K562 (cell line): ENCODE measurements at regions not wholly inside any gene's neighbourhood (a gene's known extent, or its start where the extent isn't known, plus 50 kb on each side); places are given as distances from the start of the nearest gene placed in this dataset.

Source experiments
- ATAC-seq: fragments of 200-7000 bp; cut with Tn5 transposase; 3 replicates; pipeline ENCODE4 v1.9.1; 2020; ENCODE audit warnings: moderate library complexity
- BruUV-seq: library from RNA; stranded (reverse); fragments of 400-500 nt; replicated peaks from 2 replicates; lab custom pipeline; 2021; lab: Mats Ljungman, UMichigan
- CTCF ChIA-PET: fragments of 300-600 bp; formaldehyde crosslinking; extraction: SDS; loops from one replicate; lab custom pipeline; 2021; ENCODE audit warnings: low intra/inter-chr PET ratio; lab: Yijun Ruan, JAX
- POLR2A ChIA-PET: fragments of 300-600, 350-650 bp; sonication (Branson Sonifier 250); formaldehyde crosslinking; extraction: SDS; loops from one replicate; lab custom pipeline; 2021; ENCODE audit warnings: antibody characterized with exemption, inconsistent platforms; lab: Yijun Ruan, JAX
- DNase-seq, 4 experiments: peaks; one replicate each; pipeline versions ENCODE4 v3.0.0 to v3.0.0-alpha.2; 2011 to 2018; ENCODE audit warnings: low spot score in 3 of 4, mixed read lengths in 3 of 4; ENCODE audit errors: extremely low read depth in 1 of 4
- FAIRE-seq: peaks from 2 replicates; lab custom pipeline; 2011; peaks lifted over from hg19 to GRCh38; lab: Jason Lieb, UNC
- H2AFZ ChIP-seq: 2 replicates; pipeline ENCODE4 v1.6.0; 2011; ENCODE audit warnings: low read depth, low read length, control low read depth, inconsistent platforms
- H3K27ac ChIP-seq: fragments of 200-600 bp; 3 replicates; pipeline ENCODE4 v1.8.0; 2011; ENCODE audit warnings: low read depth, mild to moderate bottlenecking, control low read depth, inconsistent platforms, low read length, moderate library complexity, mixed read lengths; ENCODE audit errors: extremely low read depth
- H3K27me3 ChIP-seq, 2 experiments: fragments of 300-600 bp in 1 of 2; 2 replicates in 1 of 2; 3 replicates in 1 of 2; pipeline versions ENCODE4 v1.6.0 to v1.8.0; 2011; ENCODE audit warnings: inconsistent platforms in 2 of 2, low read length in 2 of 2, mild to moderate bottlenecking in 1 of 2, mixed read lengths in 1 of 2, moderate library complexity in 1 of 2; ENCODE audit not compliant: control insufficient read depth in 2 of 2, insufficient read depth in 2 of 2
- H3K36me3 ChIP-seq: fragments of 300-600 bp; 3 replicates; pipeline ENCODE4 v1.8.0; 2011; ENCODE audit warnings: mild to moderate bottlenecking, low read length, inconsistent platforms; ENCODE audit not compliant: control insufficient read depth, insufficient read depth
- H3K4me1 ChIP-seq, 2 experiments: fragments of 200-600 bp in 1 of 2; replicated peaks in 1 of 2; 2 replicates in 1 of 2; 3 replicates in 1 of 2; pipeline versions ENCODE4 v1.5.1 to v1.8.0; 2011; ENCODE audit warnings: inconsistent platforms in 2 of 2, low read length in 2 of 2, mild to moderate bottlenecking in 1 of 2, mixed read lengths in 1 of 2, moderate library complexity in 1 of 2; ENCODE audit not compliant: control insufficient read depth in 2 of 2, insufficient read depth in 2 of 2
- H3K4me2 ChIP-seq: 2 replicates; pipeline ENCODE4 v1.6.1; 2011; ENCODE audit warnings: low read length, control low read depth, inconsistent platforms, mixed read lengths; ENCODE audit not compliant: insufficient read depth
- H3K4me3 ChIP-seq: fragments of 200-600 bp; sonication (generic), shearing (Covaris generic); 2 replicates; pipeline ENCODE4 v1.5.1; 2016; ENCODE audit warnings: control low read depth, inconsistent platforms
- H3K79me2 ChIP-seq: fragments of 200-600 bp; 3 replicates; pipeline ENCODE4 v1.8.0; 2011; ENCODE audit warnings: low read length, inconsistent platforms; ENCODE audit not compliant: control insufficient read depth, insufficient read depth
- H3K9ac ChIP-seq, 2 experiments: 2 replicates each; pipeline versions ENCODE4 v1.6.0 to v1.6.1; 2011; ENCODE audit warnings: low read depth in 2 of 2, low read length in 2 of 2, control low read depth in 1 of 2, inconsistent platforms in 1 of 2, mild to moderate bottlenecking in 1 of 2, mixed read lengths in 1 of 2; ENCODE audit not compliant: insufficient read depth in 1 of 2
- H3K9me1 ChIP-seq: one replicate; pipeline ENCODE4 v1.6.0; 2011; ENCODE audit warnings: inconsistent platforms, mild to moderate bottlenecking, low read length, moderate library complexity; ENCODE audit not compliant: control insufficient read depth, insufficient read depth
- H3K9me3 ChIP-seq: replicated peaks from 2 replicates; pipeline ENCODE4 v1.5.1; 2011; ENCODE audit warnings: low read depth, low read length, inconsistent platforms; ENCODE audit not compliant: control insufficient read depth, insufficient read depth
- H4K20me1 ChIP-seq: replicated peaks from 2 replicates; pipeline ENCODE4 v1.6.1; 2011; ENCODE audit warnings: low read length, inconsistent platforms, mixed read lengths; ENCODE audit not compliant: control insufficient read depth, insufficient read depth
- NFXL1 ChIP-seq: fragments of 450-650 bp; formaldehyde crosslinking; IDR thresholded peaks from 2 replicates; pipeline ENCODE4 v1.4.0; 2021; ENCODE audit warnings: mild to moderate bottlenecking
- PCBP2 ChIP-seq: fragments of 200-400 bp; formaldehyde crosslinking; IDR thresholded peaks from 2 replicates; pipeline ENCODE4 v1.6.1; 2018; ENCODE audit warnings: low read length, low read depth, mild to moderate bottlenecking, moderate library complexity; ENCODE audit not compliant: poor library complexity, severe bottlenecking
- SIN3B ChIP-seq: fragments of 450-650 bp; IDR thresholded peaks from 2 replicates; pipeline ENCODE4 v1.6.1; 2017; ENCODE audit warnings: low read depth, mild to moderate bottlenecking, moderate library complexity
- WGBS: fragments of 100-300 bp; shearing (Covaris generic); methylation state at CpG from one replicate; pipeline ENCODE4 v1.1.6; 2016; ENCODE audit warnings: low coverage, mixed read lengths; ENCODE audit not compliant: insufficient coverage; ENCODE audit errors: missing lambda C conversion rate; 5-methylcytosine and 5-hydroxymethylcytosine counted together
- in situ Hi-C: fragments of 300-500 bp; cut with MboI; formaldehyde crosslinking; loops from 4 replicates; pipeline ENCODE4 v1.15.0; 2018; ENCODE audit warnings: inconsistent platforms, mixed read lengths
- intact Hi-C: fragments of 100-400 bp; cut with micrococcal nuclease; formaldehyde crosslinking; loops from 2 replicates; pipeline ENCODE4 v1.14.2; 2022
- TF ChIP-seq, protein P1 (sequence below), 3 experiments: fragments of 200-800 bp in 1 of 3; fragments of 250-450 bp in 1 of 3; fragments of 450-650 bp in 1 of 3; sonication (Bioruptor Pico) in 1 of 3; sonication (Bioruptor generic) in 1 of 3; formaldehyde crosslinking in 1 of 3; IDR thresholded peaks; 2 replicates each; pipeline versions ENCODE4 v1.6.1 to v1.8.0; 2016 to 2022; ENCODE audit warnings: mild to moderate bottlenecking in 2 of 3, missing genetic modification characterization in 2 of 3, missing compliant biosample characterization in 1 of 3, moderate library complexity in 1 of 3

DNA sequence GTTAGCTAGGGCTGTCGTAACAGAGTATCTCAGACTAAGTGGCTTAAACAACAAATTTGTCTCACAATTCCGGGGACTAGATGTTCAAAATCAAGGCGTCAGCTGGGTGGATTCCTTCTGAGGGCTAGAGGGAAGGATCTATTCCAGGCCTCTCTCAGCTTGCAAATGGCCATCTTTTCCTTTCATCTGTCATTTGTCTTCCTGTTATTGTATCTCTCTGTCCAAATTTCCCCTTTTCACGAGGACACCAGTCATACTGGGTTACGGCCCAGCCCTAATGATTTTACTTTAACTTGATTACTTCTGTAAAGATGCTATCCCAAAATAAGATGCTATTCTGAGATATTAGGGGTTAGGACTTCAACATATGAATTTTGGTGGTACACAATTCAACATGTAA lies 119.0 kb upstream of the CPSF6 start (continued):
- TF ChIP-seq, protein P1, sequence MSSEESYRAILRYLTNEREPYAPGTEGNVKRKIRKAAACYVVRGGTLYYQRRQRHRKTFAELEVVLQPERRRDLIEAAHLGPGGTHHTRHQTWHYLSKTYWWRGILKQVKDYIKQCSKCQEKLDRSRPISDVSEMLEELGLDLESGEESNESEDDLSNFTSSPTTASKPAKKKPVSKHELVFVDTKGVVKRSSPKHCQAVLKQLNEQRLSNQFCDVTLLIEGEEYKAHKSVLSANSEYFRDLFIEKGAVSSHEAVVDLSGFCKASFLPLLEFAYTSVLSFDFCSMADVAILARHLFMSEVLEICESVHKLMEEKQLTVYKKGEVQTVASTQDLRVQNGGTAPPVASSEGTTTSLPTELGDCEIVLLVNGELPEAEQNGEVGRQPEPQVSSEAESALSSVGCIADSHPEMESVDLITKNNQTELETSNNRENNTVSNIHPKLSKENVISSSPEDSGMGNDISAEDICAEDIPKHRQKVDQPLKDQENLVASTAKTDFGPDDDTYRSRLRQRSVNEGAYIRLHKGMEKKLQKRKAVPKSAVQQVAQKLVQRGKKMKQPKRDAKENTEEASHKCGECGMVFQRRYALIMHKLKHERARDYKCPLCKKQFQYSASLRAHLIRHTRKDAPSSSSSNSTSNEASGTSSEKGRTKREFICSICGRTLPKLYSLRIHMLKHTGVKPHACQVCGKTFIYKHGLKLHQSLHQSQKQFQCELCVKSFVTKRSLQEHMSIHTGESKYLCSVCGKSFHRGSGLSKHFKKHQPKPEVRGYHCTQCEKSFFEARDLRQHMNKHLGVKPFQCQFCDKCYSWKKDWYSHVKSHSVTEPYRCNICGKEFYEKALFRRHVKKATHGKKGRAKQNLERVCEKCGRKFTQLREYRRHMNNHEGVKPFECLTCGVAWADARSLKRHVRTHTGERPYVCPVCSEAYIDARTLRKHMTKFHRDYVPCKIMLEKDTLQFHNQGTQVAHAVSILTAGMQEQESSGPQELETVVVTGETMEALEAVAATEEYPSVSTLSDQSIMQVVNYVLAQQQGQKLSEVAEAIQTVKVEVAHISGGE (CRISPR knock-in tag; IDR thresholded peaks at IDR 0.05) = no peak
- TF ChIP-seq, all 486 proteins: peak for 0

DNA sequence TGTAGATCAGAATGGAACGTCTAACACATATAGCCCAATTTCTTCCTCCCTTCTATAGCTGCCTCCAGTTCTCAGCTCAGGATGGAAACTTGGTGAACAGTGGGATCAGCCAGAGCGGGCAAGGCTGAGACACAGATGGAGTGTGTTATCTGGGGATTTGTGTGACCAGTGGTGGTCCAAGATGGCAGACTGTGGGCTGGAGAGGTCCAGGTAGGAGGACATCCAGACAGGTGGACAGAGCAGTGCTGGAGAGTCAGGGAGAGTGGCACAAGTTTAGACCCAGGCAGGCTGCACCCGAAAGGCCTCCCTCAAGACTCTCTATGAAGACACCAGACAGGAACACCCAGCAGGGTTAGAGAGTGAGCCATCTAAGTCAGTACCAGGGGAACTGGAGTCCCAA lies 116.1 kb upstream of the CPSF6 start:
- in situ Hi-C loops (no loop called here), intact Hi-C loops (no loop called here)
- Histone ChIP-seq H3K9me1 (no peaks in the 10 kb centered on the region), H3K9me3 (no peaks in the 10 kb centered on the region), H4K20me1 (no peaks in the 10 kb centered on the region; the same call in 1 of the 2 replicates), H2AFZ (no peak overlapping the region), H3K4me2 (no peak overlapping the region), H3K9ac (no peak overlapping the region), H3K27ac (no peak overlapping the region), H3K36me3 (no peaks in the 10 kb centered on the region), H3K4me3 (no peak overlapping the region), H3K4me1 (no peaks in the 10 kb centered on the region), H3K27me3 (peaks cover 18 to 29% of the 10 kb centered on the region in 2 experiments), H3K79me2 (no peaks in the 10 kb centered on the region)
- BruUV-seq = no TSS peak
- ChIA-PET CTCF (no interaction called here), POLR2A (interaction anchor here (0.8 kb wide), 1 partner anchor 19 kb away, joined by 3 read pairs; no protein-coding TSS in a partner anchor)
- FAIRE-seq = no peak
- ATAC-seq = no peak
- no peak for DNase-seq
- no peak for TF ChIP-seq SIN3B
- TF ChIP-seq NFXL1 (CRISPR knock-in tag) = no peak
- no peak for TF ChIP-seq PCBP2
- 0% methylated on average over 3 of the region's 3 CpGs for WGBS
